WTC11 (cell line): ENCODE measurements at regions not wholly inside any gene's neighbourhood (a gene's known extent, or its start where the extent isn't known, plus 50 kb on each side); places are given as distances from the start of the nearest gene placed in this dataset.

Experiments used
- ATAC-seq: fragments of 200-7000 bp; cut with Tn5 transposase; 2 replicates; pipeline ENCODE4 v1.10.0; 2021; ENCODE audit warnings: mild to moderate bottlenecking, moderate library complexity
- CTCF ChIA-PET: fragments of 300-600 bp; sonication (Branson Sonifier 250); formaldehyde crosslinking; loops from one replicate; lab custom pipeline; 2021; ENCODE audit warnings: antibody characterized with exemption; lab: Charles Lee
- POLR2A ChIA-PET: fragments of 350-600 bp; sonication (Branson Sonifier 250); formaldehyde crosslinking; loops from one replicate; lab custom pipeline; 2021; ENCODE audit warnings: antibody characterized with exemption; lab: Charles Lee
- DNase-seq: peaks from one replicate; pipeline ENCODE4 v3.0.0; 2021; ENCODE audit warnings: low spot score
- H3K27ac Mint-ChIP-seq: 2 replicates; pipeline ENCODE4 v1.8.0; 2021; ENCODE audit warnings: mixed read lengths
- H3K27me3 Mint-ChIP-seq: 2 replicates; pipeline ENCODE4 v1.8.0; 2021; ENCODE audit warnings: low read depth, mild to moderate bottlenecking, moderate library complexity, mixed read lengths
- H3K36me3 Mint-ChIP-seq: 2 replicates; pipeline ENCODE4 v1.8.0; 2021; ENCODE audit warnings: mixed read lengths
- H3K4me1 Mint-ChIP-seq: 2 replicates; pipeline ENCODE4 v1.8.0; 2022; ENCODE audit warnings: mixed read lengths
- H3K4me3 Mint-ChIP-seq: 2 replicates; pipeline ENCODE4 v1.8.0; 2021; ENCODE audit warnings: mild to moderate bottlenecking, moderate library complexity, mixed read lengths
- H3K9me3 Mint-ChIP-seq: 2 replicates; pipeline ENCODE4 v1.8.0; 2021; ENCODE audit warnings: mixed read lengths
- AFF4 ChIP-seq: sonication (generic); formaldehyde crosslinking; IDR thresholded peaks from 2 replicates; pipeline ENCODE4 v1.8.1; 2023; ENCODE audit warnings: mild to moderate bottlenecking, missing genetic modification reagents, borderline replicate concordance
- E2F5 ChIP-seq: sonication (generic); formaldehyde crosslinking; IDR thresholded peaks from 2 replicates; pipeline ENCODE4 v1.8.1; 2022; ENCODE audit warnings: mild to moderate bottlenecking, moderate library complexity, missing genetic modification reagents
- FOXP1 ChIP-seq: sonication (generic); formaldehyde crosslinking; IDR thresholded peaks from 2 replicates; pipeline ENCODE4 v1.8.0; 2022; ENCODE audit warnings: missing genetic modification reagents, mild to moderate bottlenecking, moderate library complexity, borderline replicate concordance
- IRF2 ChIP-seq: sonication (generic); formaldehyde crosslinking; IDR thresholded peaks from 2 replicates; pipeline ENCODE4 v1.8.0; 2022; ENCODE audit warnings: low read depth, missing genetic modification reagents, borderline replicate concordance
- JAZF1 ChIP-seq: fragments of 250-450 bp; sonication (Bioruptor Pico); IDR thresholded peaks from 2 replicates; pipeline ENCODE4 v1.9.0; 2021; ENCODE audit warnings: moderate library complexity, mild to moderate bottlenecking, inconsistent platforms
- NR3C1 ChIP-seq: sonication (generic); formaldehyde crosslinking; conservative IDR thresholded peaks from 2 replicates; pipeline ENCODE4 v1.8.1; 2023; ENCODE audit warnings: low read depth, mild to moderate bottlenecking, missing genetic modification reagents
- PRDM15 ChIP-seq: sonication (generic); formaldehyde crosslinking; IDR thresholded peaks from 2 replicates; pipeline ENCODE4 v1.8.0; 2022; ENCODE audit warnings: missing genetic modification reagents
- ZNF263 ChIP-seq: sonication (generic); formaldehyde crosslinking; IDR thresholded peaks from 2 replicates; pipeline ENCODE4 v1.8.1; 2022; ENCODE audit warnings: low read depth, mild to moderate bottlenecking, moderate library complexity, missing genetic modification reagents
- ZNF512 ChIP-seq: sonication (generic); formaldehyde crosslinking; IDR thresholded peaks from 2 replicates; pipeline ENCODE4 v1.8.1; 2022; ENCODE audit warnings: missing genetic modification reagents, borderline replicate concordance
- TF ChIP-seq, protein P1 (sequence below): sonication (generic); formaldehyde crosslinking; IDR thresholded peaks from 2 replicates; pipeline ENCODE4 v1.8.0; 2022; ENCODE audit warnings: mild to moderate bottlenecking, missing genetic modification reagents
- TF ChIP-seq, protein P2 (sequence below): sonication (generic); formaldehyde crosslinking; IDR thresholded peaks from 2 replicates; pipeline ENCODE4 v1.8.1; 2022; ENCODE audit warnings: low read depth, mild to moderate bottlenecking, moderate library complexity, missing genetic modification reagents, borderline replicate concordance
- TF ChIP-seq, protein P3 (sequence below): sonication (generic); formaldehyde crosslinking; IDR thresholded peaks from 2 replicates; pipeline ENCODE4 v1.8.1; 2023; ENCODE audit warnings: mild to moderate bottlenecking, missing genetic modification reagents, moderate library complexity

DNA sequence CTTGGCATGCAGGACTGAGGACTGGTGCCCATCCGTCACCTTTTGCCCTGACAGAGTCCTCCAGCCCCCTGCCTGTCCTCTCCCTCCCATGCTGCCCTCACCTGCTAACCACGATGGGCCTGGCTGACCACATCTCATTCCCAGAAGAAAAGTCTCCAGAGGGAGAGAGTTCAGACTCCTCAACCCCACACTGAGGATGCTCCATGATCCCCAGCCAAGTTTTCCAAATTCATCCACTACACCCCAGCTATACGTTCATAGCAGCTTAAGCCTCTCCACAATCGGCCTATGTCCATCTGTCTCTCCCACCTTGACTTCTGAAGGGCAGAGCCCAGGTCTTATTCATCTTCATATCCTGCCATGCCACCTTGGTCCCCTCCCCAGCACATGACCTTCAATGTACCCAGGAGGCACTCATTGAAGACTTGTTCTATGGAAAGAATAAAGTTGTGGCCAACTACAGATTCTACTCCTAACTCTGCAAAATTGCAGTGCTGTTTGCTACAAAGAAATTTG is 115.6 kb upstream of the ID2 start (continued):
- TF ChIP-seq, protein P1, sequence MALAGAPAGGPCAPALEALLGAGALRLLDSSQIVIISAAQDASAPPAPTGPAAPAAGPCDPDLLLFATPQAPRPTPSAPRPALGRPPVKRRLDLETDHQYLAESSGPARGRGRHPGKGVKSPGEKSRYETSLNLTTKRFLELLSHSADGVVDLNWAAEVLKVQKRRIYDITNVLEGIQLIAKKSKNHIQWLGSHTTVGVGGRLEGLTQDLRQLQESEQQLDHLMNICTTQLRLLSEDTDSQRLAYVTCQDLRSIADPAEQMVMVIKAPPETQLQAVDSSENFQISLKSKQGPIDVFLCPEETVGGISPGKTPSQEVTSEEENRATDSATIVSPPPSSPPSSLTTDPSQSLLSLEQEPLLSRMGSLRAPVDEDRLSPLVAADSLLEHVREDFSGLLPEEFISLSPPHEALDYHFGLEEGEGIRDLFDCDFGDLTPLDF (CRISPR knock-in tag): no peak
- no peak for TF ChIP-seq JAZF1 (CRISPR knock-in tag)
- no peak for TF ChIP-seq IRF2 (CRISPR knock-in tag)
- no peak for TF ChIP-seq ZNF512 (CRISPR knock-in tag)
- TF ChIP-seq E2F5 (CRISPR knock-in tag): no peak

GRCh38 chr2:8566774-8567468 is 114.9 kb upstream of the ID2 start:
- H3K4me1 Mint-ChIP-seq: peaks cover 9% of the 10 kb centered on the region
- DNase-seq: no peak
- POLR2A ChIA-PET: no interaction called here
- peaks cover 10% of the 10 kb centered on the region for H3K9me3 Mint-ChIP-seq
- TF ChIP-seq AFF4 (no peak), ZNF263 (CRISPR knock-in tag) (no peak), NR3C1 (CRISPR knock-in tag) (no peak), FOXP1 (no peak), PRDM15 (CRISPR knock-in tag) (no peak)
- TF ChIP-seq, protein P2, sequence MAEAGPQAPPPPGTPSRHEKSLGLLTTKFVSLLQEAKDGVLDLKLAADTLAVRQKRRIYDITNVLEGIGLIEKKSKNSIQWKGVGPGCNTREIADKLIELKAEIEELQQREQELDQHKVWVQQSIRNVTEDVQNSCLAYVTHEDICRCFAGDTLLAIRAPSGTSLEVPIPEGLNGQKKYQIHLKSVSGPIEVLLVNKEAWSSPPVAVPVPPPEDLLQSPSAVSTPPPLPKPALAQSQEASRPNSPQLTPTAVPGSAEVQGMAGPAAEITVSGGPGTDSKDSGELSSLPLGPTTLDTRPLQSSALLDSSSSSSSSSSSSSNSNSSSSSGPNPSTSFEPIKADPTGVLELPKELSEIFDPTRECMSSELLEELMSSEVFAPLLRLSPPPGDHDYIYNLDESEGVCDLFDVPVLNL (CRISPR knock-in tag): no peak
- TF ChIP-seq, protein P3, sequence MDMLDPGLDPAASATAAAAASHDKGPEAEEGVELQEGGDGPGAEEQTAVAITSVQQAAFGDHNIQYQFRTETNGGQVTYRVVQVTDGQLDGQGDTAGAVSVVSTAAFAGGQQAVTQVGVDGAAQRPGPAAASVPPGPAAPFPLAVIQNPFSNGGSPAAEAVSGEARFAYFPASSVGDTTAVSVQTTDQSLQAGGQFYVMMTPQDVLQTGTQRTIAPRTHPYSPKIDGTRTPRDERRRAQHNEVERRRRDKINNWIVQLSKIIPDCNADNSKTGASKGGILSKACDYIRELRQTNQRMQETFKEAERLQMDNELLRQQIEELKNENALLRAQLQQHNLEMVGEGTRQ: no peak
- TF ChIP-seq, all 79 proteins: peak for 0
- H3K27me3 Mint-ChIP-seq: no peaks in the 10 kb centered on the region; the same call in 1 of the 2 replicates
- no peak overlapping the region for H3K4me3 Mint-ChIP-seq
- no peak for ATAC-seq
- CTCF ChIA-PET: no interaction called here
- no peak overlapping the region for H3K27ac Mint-ChIP-seq
- H3K36me3 Mint-ChIP-seq: peaks cover 5% of the 10 kb centered on the region
